ENCODE measurements at regions not wholly inside any gene's neighbourhood (a gene's known extent, or its start where the extent isn't known, plus 50 kb on each side); places are given as distances from the start of the nearest gene placed in this dataset.

DNA sequence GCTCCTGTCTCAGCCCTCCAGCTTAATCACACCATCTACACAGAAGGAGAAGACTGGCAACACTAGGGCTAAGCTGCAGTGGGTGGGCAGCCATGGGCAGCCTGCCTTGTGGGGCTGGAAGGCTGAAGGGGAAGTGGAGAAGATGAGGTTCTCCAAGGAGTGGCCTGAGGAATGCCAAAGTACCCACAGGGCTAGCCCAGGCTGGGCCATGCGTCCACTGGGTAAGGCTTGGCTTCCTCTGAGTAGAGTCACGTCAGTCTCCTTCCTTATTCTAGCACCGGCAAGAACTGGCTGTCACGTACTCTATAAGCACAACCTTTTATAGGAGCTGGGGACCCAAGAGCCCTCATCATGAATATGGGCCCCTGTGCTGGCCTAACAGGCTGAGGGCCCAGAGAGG lies 110.6 kb upstream of the SIRPA start:
- DNase-seq, result no peak

DNA sequence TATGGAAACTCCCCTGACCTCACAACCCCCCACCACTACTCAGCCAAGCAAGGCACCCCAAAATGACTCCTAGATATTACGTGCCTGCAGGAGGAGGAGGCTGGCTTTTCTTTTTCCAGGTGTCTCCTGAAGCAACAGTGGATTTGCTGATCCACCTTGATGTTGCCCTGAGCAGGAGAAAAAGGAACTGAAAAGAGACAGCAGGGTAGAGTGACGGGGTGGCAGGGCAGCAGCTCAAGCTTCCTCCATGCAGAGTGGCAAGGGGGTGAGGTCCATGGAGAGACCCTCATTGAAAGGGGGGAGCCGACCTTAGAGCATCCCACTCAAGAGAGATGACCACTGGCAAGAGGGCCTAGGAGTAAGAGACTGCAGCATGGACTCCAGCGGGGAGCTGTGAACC lies 112.0 kb upstream of the SIRPA start:
- DNase-seq, result no peak

DNA sequence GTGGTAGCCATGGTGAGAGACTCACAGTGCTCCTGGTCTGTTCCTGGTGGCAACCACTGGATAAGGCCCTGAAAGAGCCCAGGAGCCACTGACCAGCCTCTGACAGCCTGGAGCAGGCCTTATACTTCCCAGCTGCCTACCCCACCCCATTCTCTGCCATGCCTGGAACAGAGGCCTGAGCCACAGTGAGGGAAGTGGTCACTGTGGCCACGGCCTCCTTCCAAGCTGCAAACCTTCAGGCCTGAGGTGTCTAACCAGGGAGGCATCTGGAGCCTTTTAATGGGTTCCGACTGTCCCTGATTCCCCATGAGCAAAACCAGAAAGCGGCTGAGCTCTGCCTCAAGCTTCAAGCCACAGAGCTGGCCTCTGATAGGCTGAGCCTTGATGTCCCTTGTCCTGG lies 113.0 kb upstream of the SIRPA start:
- no peak for DNase-seq

DNA sequence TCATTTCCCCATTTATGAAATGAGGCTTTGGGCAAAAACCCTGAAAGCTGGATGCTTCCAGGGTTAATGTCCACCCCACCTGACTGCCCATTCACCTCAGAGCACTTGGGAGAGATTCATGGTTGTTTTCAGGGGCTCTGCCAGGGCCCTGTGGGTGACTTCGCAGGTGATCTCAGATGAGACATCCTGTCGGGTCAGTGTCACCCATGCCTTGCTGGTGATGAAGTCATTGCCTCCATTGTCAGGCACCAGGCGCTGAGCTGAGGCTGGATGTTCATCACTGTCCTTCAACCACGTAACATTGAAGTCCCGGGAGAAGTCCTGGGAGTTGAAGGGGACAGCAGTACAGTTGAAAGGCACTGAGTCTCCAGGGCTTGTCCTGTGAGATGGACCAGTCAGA lies 115.6 kb upstream of the SIRPA start:
- no peak for DNase-seq

DNA sequence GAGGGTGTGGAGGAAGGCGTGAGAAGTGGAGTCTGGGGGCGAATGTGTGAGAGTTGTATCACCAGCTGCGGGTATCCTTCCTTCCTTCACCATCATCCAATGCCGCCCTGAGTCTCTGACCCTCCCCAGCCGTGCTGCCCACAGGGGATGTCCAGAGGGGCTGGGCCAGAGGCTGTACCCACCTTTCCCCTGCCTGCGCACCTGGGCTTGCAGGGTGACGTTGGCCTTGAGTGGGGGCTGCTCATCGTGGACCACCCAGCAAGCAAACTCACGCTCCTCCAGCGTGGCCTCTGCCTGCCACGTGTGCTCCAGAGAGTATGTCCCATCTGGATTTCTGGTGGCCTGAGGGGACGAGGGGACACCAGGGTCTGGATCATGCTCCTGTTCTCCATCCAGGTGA lies 116.9 kb upstream of the SIRPA start:
- no peak for DNase-seq

DNA sequence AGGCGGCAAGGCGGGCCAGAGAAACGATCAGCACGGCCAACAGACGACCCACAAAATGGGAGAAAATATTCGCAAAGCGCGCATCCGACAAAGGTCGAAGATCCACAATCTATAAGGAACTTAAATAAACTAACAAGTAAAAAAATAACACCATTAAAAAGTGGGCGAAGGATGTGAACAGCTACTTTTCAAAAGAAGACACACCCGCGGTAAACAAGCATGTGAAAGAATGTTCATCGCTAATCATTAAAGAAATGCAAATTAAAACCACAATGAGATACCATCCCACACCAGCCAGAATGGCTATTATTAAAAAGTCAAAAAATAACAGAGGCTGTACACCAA lies 117.8 kb upstream of the SIRPA start:
- no peak for DNase-seq

DNA sequence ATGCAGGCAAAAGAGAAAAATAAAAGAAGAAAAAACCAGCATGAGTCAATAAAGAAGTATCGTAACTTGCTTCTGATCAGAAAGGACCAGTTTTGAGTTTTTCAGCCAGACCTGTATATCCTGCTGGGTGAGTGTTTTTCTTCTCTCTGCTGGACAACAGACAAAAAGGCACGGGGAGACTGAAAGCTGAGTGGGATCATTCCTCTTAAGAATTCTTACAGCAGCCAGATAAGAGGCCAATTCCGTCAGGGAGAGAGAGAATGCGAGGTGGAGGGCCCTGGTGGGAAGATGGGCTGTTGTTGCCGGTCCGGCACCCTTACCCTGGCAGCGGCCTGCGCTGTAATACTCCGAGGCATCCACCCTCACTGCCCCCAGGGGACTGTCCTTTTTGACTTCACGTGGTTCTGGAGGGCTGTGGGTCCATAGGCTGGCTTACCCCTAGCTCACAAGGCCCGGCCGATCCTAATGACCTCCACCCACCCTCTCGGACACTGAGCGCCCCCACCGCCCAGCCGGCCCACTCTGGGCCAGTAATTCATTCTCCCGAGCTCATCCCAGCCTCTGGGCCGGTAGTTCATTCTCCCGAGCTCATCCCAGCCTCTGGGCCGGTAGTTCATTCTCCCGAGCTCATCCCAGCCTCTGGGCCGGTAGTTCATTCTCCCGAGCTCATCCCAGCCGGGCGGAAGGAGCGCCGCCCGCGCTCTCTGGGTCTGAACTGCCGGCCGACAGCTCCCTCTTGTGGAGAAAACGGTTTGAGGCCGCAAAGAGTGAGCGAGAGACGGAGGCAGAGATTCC lies 118.3 kb upstream of the SIRPA start:
- DNase-seq, result peak; percentile 45

DNA sequence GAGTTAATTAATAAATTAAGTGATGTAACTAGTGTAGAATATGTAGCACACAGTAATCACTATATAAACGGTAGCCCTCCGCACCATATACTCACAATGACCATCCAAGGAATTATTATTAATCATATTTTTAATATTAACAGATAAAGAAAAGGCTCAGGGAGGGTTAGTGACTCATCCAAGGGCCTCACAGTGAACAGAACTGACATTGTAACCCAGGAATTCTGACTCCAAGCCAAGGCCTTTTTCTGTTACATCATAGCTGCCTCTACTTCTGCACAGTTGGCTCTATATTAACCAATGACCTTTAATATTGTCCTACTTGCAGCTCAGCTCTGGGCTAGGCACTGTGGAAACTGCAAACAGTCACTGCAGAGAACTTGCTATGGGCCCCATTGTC lies 117.5 kb upstream of the SIRPG start:
- DNase-seq, result no peak

DNA sequence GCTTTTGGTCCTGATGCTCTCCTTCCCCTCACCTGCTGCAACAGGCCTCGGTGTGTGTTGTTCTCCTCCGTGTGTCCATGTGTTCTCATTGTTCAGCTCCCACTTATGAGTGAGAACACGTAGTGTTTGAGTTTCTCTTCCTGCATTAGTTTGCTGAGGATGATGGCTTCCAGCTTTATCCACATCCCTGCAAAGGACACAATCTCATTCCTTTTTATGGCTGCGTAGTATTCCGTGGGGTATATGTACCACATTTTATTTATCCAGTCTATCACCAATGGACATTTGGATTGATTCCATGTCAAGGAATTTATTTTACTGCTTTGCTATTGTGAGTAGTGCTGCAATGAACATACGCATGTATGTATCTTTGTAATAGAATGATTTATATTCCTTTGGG lies 116.9 kb upstream of the SIRPG start:
- no peak for DNase-seq

DNA sequence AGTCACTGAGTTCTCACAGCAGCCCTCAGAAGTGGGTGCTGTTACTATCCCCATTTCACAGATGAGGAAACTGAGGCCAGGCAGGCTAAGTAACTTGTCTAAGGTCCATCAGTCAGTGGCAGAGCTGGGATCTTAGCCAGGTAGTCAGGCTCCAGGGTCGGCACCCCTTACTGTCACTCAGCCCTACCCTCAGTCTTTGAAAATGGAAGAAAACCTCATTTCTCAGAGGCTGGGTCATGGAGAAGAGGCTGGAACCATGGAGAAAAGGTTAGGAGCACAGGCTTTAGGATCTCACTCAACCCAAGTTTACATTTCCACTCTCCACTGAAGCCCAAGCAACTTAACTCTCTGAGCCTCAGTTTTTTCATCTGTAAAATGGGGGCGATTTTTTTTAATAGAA lies 116.2 kb upstream of the SIRPG start:
- no peak for DNase-seq

DNA sequence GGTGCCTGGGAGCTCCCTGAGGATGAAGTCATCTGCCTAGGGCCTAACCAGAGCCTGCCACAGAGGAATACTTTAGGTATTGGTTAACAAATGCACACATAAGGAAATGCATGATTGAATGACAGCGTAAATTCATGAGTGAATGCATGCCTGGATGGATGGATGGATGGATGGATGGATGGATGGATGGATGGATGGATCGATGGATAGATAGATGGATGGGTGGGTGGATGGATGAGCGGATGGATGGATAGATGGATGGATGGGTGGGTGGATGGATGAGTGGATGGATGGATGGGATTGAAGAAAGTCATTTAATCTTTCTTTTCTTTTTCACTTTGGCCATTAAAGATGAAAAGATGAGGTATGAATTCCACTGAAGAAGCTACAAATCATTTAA lies 111.9 kb upstream of the SIRPG start:
- no peak for DNase-seq

DNA sequence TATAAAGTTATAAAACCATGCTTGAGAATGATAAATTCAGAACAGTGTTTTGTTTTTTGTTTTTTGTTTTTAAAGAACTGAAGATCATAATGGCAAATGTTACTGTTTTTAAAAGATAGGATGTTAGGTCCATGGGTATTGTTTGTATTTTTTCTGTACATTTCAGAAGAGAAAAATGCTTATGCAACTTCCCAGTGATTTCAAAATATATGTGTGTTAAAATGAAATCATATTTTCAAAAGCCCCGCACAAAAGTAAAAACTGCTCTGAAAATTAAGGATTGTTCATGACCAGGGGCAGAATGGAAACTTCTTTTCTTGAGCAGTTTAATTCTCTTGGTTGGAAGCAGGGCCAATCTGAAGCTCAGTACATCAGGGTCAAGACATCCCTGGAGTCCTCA lies 109.2 kb upstream of the SIRPG start:
- DNase-seq, result no peak

DNA sequence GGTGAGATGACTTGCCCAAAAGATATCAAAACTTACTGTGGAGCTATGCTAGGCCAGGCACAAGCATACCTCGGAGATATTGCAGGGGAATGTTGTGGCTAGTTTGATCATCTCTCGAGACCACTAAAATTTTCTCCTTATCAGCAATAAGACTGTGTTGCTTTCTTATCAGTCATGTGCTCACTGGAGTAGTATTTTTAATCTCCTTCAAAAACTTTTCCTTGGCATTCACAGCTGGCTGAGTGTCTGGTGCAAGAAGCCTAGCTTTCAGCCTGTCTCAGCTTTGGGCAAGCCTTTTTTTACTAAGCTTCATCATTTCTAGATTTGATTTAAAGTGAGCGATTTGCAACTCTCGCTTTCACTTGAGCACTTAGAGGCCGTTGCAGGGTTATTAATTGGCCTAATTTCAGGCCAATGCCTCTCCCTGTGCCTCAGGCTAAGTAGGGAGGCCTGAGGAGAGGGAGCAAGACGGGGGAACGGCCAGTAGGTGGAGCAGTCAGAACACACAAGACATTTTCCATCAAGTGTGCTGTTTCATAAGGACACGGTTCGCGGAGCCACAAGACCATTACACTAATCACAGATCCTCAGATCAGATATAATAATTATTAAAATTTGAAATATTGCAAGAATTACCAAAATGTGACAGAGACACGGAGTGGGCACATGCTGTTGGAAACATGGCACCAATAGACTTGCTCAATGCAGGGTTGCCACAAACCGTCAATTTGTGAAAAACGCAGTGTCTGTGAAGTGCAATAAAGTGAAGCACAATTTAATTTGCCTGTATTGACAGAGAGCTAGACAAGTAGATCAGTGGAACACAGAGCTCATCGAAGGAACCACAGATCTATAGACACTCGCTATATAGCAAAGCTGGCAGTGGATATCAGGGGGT lies 106.8 kb upstream of the SIRPG start:
- DNase-seq, result peak; percentile 7

DNA sequence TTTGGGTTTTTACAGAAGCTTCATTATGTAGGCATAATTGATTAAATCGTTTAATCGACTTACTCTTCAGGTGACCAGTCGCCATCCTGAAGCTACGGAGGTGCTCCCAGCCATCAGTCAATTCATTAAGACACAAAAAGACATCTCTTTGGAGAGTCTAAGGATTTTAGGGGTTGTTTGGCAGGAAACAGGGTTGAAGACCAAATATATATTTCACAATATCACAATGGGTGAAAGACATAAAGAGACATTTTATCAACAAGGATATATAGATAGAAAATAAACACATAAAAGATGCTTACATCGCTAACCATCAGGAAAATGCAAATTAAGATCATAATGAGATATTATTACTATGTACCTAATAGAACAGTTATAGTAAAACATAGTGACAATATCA lies 104.0 kb upstream of the SIRPG start:
- DNase-seq, result no peak

DNA sequence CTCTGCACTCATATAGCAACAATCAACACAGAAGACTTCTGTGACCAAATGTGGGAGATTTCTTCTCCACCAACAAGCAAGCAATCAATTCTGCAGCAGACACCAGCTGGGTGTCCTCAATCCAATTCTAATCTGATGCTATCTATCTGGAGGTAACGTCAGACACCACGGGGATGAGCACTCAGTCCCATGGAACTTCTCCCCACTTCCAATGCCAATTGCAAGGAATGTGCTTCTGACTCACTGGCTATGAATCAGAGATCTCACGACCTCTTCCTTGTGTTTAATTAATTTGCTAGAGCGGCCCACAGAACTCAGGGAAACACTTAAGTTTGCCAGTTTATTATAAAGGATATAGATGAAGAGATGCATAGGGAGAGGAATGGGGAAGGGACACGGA lies 103.5 kb upstream of the SIRPG start:
- DNase-seq, result no peak

DNA sequence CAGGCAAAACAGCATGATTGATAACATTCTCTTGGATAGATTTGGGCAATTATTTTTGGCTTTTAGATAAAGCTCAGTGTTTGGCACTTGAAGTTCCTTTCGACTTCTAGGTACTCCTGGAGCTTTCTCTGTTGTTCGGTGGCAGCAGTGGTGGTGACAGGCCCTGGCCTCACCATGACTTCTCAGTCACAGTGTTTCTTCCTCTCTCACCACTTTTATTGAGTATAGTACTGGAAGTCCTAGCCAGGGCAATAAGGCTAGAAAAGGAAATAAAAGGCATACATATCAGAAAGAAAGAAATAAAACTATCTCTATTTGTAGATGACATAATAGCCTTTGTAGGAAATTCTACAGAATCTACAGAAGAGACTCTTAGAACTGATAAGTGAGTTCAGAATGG lies 101.2 kb upstream of the SIRPG start:
- no peak for DNase-seq

DNA sequence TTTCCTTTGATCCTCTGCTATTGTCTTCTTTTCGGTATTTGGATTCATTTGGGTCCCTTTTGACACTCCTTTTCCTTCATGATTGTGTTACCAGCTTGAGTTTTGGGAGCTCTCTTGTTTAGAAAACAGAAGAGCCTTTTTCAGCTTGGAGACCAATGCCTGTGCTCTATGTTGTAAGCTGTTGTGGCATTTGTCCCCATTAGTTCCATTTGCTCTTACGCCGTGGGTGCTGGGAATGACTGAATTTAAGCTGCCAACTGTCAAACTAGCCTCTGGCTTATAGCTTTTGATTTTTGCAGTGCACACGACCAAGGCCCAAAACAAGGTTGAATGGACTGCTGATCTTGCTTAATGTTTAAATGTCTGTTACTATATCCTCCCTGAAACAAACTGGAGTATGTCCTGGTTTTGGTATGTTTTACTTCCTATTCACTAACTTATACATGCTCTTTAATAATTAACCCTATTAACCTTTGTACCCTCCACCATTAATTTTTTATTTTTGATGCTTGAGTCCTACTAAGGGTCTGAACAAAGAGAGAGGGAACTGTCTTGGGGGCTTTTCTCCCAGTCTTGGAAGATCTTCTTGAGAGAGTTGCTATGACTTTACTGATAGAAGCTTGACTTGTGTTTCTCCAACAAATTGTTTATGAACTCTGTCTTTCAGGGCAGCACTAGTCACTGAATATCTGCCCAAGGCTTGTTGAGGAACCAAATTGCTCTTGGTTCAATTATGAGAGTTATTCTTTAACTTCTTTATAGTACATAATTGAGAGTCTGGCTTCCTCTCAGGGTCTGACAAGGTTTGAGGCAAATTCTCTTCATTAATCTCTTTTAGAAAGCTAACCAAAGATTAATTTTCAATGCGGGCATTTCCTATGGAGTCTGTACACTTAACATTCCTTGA lies 100.3 kb upstream of the SIRPG start:
- no peak for DNase-seq

DNA sequence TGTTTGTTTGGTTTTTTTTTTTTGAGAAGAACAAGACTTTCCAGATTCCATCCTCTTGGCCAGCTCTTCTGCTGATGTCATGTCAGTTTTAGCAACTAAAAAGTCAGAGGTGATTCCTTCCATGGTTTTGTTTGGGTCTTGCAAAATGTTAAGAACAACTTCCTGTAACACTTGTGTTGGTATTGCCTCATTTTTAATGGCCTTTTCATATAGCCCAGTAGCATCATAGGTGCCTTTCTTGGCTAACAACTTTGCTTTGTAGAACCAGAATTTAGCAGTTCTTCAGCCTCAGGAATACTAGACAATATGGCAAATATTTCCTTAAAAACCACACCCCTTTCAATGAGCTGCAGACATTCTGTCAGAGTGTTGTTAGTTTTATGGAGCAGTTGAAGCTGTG lies 99.5 kb upstream of the SIRPG start:
- DNase-seq, result no peak

DNA sequence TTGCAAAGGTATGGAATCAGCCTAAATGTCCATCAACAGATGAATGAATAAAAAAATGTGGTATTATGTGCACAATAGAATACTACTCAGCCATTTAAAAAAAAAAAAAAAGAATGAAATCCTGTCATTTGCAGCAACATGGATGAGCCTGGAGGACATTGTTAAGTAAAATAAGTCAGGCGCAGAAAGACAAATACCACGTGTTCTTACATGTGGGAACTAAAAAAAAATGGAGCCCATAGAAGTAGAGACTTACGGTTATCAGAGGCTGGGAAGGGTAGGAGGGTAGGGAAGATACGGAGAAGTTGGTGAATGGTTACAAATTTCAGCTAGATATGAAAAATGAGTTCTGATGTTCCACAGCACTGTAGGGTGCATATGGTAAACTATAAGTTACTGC lies 97.2 kb upstream of the SIRPG start:
- DNase-seq, result no peak

DNA sequence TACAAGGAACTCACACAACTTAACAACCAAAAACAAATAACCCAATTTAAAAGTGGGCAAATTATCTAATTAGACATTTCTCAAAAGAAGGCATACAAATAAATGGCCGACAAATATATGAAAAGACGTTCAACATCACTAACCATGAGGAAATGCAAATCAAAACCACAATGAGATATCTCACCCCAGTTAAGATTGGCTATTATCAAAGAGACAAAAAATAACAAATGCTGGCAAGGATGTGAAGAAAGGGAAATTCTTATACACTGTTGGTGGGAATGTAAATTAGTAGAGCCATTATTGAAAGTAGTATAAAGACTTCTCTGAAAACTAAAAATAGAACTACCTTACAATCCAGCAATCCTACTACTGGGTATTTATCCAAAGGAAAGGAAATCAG lies 96.7 kb upstream of the SIRPG start:
- no peak for DNase-seq

DNA sequence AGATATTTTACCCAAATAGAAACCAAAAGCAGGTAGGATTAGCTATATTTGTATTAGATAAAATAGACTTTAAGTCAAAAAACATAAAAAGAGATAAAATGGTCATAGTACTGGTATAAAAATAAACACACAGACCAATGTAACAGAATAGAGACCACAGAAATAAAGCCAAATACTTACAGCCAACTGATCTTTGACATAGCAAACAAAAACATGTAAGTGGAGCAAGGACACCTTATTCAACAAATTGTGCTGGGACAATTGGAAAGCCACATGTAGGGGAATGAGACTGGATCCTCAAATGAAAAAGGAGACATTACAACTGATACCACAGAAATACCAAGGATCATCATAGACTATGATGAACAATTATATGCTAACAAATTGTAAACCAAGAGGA lies 94.5 kb upstream of the SIRPG start:
- DNase-seq, result no peak

DNA sequence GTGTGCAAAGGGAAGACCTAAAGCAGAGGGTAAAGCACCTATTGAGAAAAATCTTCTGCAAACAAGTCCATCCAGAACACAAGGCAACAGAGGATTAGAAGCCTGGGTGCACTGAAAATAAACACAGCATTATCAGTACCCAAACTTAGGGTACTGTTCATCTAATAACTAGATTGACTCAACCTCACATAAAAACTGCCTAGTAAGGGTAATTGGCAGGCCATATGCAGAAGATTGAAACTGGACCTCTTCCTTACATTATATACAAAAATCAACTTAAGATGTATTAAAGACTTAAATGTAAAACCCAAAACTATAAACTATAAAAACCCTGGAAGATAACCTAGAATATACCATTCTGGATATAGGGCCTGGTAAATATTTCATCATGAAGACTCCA lies 91.2 kb upstream of the SIRPG start:
- no peak for DNase-seq

DNA sequence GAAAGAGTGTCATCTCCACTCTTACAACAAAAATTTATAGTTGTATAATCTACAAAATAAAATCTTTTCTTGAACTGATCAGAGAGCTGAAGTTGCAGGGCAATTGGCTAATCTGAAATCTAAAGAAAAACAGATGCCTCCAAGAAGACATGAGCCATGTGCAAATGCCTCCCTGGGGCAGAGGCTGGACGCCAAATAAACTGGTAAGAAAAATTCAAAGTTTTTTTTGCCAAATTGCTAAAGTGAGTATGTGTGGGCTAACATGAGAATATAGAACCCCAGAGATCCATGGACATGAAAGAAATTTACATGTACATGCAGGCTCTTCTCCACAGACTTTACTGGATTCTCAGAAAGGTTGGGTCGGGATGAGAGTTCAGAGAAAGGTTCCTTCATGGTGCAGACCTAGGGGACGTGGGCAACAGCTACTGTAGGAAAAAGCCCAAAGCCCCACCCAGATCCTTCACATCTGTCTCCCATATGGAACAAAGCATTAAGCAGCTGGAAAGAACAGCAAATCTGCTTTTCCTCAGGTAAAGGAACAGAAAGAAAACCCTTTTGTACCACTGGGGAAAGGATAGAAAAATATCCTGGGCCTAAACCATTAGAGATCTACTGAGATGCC lies 90.5 kb upstream of the SIRPG start:
- DNase-seq, result no peak

All from NCI-H2107 (cell line).